ENCODE measurements at regions not wholly inside any gene's neighbourhood (a gene's known extent, or its start where the extent isn't known, plus 50 kb on each side); places are given as distances from the start of the nearest gene placed in this dataset.

DNA sequence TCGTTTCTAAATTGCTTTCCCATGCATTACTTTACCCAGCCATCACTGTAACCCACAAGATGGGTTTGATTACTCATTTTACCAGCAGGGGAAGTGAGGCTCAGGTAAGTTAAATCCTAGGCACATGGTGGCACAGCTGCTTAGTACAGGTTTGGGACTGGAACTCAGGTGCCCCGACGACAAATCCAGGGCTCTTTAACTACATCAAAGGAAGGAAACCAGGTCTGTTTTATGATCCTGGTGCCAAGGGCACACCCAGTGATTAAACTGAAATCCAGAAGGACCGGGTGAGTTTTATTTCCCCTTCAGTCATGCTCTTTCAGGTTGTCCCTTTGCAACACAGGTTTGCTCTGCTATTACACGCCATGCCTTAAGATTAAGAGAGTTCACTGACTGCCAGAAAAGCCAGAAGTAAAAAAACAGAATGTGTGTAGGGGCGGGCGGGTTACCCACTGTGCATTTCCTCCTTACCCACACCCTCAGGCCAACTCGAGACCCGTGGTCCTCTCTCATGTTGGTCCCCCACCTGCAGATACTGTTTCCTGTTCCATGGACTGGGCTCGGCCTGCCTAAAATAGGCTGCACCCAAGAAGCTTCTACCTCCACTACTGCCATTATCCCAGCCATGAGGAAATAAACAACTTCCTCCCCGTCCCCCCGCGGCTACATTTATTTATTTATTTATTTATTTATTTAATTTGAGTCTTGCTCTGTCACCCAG lies 55.1 kb upstream of the KDM7A start:
- TF ChIP-seq, protein P1, sequence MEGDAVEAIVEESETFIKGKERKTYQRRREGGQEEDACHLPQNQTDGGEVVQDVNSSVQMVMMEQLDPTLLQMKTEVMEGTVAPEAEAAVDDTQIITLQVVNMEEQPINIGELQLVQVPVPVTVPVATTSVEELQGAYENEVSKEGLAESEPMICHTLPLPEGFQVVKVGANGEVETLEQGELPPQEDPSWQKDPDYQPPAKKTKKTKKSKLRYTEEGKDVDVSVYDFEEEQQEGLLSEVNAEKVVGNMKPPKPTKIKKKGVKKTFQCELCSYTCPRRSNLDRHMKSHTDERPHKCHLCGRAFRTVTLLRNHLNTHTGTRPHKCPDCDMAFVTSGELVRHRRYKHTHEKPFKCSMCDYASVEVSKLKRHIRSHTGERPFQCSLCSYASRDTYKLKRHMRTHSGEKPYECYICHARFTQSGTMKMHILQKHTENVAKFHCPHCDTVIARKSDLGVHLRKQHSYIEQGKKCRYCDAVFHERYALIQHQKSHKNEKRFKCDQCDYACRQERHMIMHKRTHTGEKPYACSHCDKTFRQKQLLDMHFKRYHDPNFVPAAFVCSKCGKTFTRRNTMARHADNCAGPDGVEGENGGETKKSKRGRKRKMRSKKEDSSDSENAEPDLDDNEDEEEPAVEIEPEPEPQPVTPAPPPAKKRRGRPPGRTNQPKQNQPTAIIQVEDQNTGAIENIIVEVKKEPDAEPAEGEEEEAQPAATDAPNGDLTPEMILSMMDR (IDR thresholded peaks at IDR 0.05; ENCODE audit: low read depth, low read length): peak; percentile 3
- H3K4me1 ChIP-seq (ENCODE audit: low read depth): no peaks in the 10 kb centered on the region
- no peak for DNase-seq (ENCODE audit: low read depth in 1 of 2, low spot score in 1 of 2)
- no peak overlapping the region for H3K27ac ChIP-seq
- H3K9me3 ChIP-seq (ENCODE audit: low read depth): no peaks in the 10 kb centered on the region
- H3K27me3 ChIP-seq: peaks cover 9% of the 10 kb centered on the region
- H3K4me3 ChIP-seq: peak overlapping the region; percentile 36
- H3K36me3 ChIP-seq: no peaks in the 10 kb centered on the region

DNA sequence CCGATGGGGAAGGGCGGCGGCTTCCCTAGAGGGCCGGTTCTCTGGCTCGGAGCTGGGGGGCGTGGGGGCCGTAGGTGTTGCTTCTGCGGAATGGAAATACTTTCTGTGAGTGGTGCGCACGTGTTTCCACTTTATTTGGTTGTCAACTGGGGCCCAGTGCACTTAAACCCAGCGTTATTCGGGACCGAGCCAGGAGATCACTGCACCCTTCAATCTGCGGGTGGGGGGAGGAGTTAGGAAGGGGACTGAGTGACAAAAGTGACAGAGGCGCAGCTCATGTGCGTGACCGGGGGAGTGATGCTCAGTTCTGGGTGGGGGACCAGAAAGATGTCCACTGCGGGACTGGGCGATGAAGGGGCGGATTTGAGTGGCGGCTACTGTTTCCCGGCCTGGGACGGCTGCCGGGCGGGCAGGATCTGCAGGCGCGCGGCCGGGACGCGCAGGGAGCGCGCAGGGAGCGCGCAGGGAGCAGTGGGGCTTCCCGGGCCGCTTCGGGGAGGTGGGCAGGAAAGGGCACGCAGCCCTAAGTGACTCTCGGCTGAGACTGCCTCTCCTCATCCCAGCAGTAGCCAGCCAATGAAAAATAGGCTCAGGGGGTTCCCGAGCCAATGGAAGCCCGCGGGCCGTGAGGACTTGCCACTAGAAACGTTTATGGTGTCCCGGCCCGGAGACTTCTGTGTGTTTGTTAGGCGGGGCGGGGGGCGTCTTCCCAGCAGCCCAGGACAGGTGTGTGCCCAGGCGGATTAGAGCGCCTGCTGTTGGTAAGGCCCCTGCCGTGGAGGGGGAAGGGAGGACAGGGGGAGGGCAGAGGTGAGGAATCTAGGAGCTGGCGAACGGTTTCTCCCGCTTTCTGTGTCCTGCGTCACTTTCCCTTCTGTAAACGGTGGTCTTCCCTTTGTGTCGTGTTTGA lies 54.3 kb upstream of the KDM7A start:
- peaks cover 9% of the 10 kb centered on the region for H3K27me3 ChIP-seq
- H3K9me3 ChIP-seq (ENCODE audit: low read depth): no peaks in the 10 kb centered on the region

DNA sequence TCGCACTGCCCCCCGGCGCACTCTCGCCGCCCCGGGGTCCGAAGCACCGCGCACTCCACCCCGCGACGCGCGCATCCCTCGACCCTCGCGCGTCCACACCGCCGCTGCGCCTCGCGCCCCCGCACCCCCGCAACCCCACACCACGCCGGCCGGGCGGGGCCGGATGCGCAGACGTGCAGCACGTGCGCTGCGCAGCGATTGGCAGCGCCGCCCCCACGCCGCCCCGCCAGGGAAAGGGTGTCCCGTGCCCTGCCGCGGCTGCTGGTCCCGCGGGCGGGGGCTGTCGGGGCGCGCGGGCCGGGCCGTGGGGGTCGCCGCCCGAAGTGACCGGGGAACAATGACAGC lies 53.7 kb upstream of the KDM7A start:
- Histone ChIP-seq H3K27me3 (peaks cover 9% of the 10 kb centered on the region), H3K4me1 (ENCODE audit: low read depth) (no peaks in the 10 kb centered on the region), H3K36me3 (no peaks in the 10 kb centered on the region), H3K4me3 (peak overlapping the region; percentile 36), H3K9me3 (ENCODE audit: low read depth) (no peaks in the 10 kb centered on the region), H3K27ac (no peak overlapping the region)
- TF ChIP-seq, protein P1 (IDR thresholded peaks at IDR 0.05; ENCODE audit: low read depth, low read length): no peak
- DNase-seq (ENCODE audit: low read depth in 1 of 2, low spot score in 1 of 2): no peak

More for the DNA sequence above, 54.3 kb upstream of the KDM7A start:
- peak; percentile 46 to 84 for DNase-seq (ENCODE audit: low read depth in 1 of 2, low spot score in 1 of 2)
- no peaks in the 10 kb centered on the region for H3K4me1 ChIP-seq (ENCODE audit: low read depth)
- peak overlapping the region; percentile 36 for H3K4me3 ChIP-seq
- no peak overlapping the region for H3K27ac ChIP-seq
- H3K36me3 ChIP-seq: no peaks in the 10 kb centered on the region
- TF ChIP-seq, protein P1 (IDR thresholded peaks at IDR 0.05; ENCODE audit: low read depth, low read length): no peak

DNA sequence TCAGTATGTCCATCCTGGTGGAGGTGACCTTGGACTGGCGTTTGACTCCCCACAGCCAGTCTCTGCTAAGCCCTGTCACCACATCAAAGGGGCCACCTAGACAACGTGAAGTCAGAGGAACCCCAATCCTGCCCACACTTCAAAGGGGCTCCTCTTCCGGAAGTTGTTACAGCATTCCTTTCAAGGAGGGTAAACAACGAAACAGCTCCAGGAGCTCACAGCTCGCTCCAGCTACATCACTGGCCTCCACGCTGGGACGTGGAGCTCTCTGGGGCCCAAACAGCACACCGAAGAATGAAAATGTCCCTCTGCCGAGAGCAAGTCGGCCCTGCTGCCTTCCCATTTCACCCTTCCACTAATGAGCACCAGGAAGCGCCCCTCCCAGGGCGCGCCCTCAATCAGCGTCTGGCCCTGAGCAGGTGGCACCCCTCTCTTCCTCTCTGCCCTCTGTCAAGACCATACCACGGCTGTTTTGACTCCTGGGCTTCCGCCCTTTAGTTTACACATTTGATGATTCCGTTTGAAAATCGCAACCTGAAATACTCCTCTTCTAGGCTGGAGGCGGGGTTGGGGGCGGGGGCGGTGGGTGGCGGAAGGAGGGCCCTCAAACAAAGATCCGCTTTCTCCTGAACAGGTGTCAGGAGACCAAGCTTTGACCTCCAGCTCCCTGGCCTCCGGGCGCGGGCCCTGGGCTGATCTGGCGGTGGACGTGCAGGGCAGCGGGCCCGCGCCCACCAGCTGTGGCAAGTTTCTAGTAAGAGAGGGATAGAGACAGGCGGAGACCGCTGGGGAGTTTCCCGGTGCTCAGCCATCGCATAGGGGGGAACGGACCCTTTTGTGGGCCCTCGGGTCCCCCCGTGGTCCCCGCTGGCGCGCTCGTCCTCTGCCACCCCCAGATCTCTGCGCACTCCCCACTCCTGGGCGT lies 53.1 kb upstream of the KDM7A start:
- peak overlapping the region; percentile 36 for H3K4me3 ChIP-seq
- H3K36me3 ChIP-seq: no peaks in the 10 kb centered on the region
- TF ChIP-seq, protein P1 (IDR thresholded peaks at IDR 0.05; ENCODE audit: low read depth, low read length): no peak
- DNase-seq (ENCODE audit: low read depth in 1 of 2, low spot score in 1 of 2): peak in 1 of 2 donors; percentile 35
- peaks cover 7% of the 10 kb centered on the region for H3K27me3 ChIP-seq
- no peaks in the 10 kb centered on the region for H3K9me3 ChIP-seq (ENCODE audit: low read depth)
- H3K4me1 ChIP-seq (ENCODE audit: low read depth): no peaks in the 10 kb centered on the region
- H3K27ac ChIP-seq: no peak overlapping the region

DNA sequence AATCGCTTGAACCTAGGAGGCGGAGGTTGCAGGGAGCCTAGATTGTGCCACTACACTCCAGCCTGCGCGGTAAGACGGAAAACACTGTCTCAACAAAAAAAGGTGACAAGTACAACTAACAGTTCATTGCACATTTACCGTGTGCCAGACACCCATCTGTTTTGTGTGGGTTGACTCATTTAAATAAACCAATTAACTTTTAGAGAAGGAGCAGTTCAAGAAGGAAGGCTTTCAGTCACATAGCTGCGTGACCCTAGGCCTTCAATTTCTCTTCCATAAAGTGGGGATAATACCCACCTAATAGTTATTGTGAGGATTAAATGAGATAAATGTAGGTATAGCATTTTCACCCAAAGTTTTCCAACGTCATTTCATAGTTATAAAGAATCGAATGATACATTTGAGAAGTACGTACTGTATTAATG lies 52.3 kb upstream of the KDM7A start:
- Histone ChIP-seq H3K4me1 (ENCODE audit: low read depth) (no peaks in the 10 kb centered on the region), H3K36me3 (no peaks in the 10 kb centered on the region), H3K9me3 (ENCODE audit: low read depth) (no peaks in the 10 kb centered on the region), H3K27me3 (peaks cover 6% of the 10 kb centered on the region), H3K4me3 (no peak overlapping the region), H3K27ac (no peak overlapping the region)
- TF ChIP-seq, protein P1 (IDR thresholded peaks at IDR 0.05; ENCODE audit: low read depth, low read length): no peak
- no peak for DNase-seq (ENCODE audit: low read depth in 1 of 2, low spot score in 1 of 2)

Measured in cardiac muscle cell (in vitro differentiated cells and primary cell).